ENCODE measurements at regions not wholly inside any gene's neighbourhood (a gene's known extent, or its start where the extent isn't known, plus 50 kb on each side); places are given as distances from the start of the nearest gene placed in this dataset.

- no peak for DNase-seq (ENCODE audit: low read depth in 2 of 2, low spot score in 1 of 2)
These were observed 89.5 kb downstream of the ZC3H11B start for GRCh38 chr1:219523411-219523810.

DNA sequence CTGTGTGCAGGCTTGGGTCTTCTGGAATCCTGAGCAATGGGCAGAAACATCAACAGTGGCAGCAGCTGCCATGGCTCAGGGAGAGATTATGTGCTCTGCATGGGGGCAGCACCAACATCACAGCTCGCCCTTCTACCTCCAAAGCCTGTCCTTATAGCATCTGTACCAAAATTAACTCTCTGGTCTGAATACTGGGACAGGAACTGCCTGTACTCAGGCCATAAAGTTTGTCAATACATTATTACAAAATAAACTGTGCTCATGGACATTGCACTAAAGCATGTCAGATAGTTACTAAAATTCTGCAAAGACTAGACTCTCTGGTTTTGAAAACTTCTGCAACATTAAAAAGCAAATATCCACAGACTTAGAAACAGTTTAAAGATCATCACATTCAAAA, 91.6 kb downstream of the ZC3H11B start:
- DNase-seq (ENCODE audit: low read depth in 2 of 2, low spot score in 1 of 2): no peak

DNA sequence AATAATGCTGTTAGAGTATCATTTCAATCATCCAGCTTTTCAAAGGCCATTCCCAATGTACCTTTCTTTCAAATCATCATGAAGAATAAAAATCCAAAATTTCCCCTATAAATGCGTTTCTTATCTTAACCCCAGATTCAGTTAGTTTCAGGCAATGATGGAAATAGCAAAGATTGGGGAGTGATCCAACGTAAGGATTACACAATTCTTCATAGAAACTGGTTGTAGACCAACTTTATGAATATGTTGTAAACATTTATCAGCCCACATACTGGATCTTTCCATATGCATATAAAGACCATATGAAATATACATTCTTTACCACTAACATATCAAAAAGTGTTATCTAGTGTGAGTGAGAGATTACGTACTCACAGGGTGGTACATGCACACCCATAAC, 92.7 kb downstream of the ZC3H11B start:
- no peak for DNase-seq (ENCODE audit: low read depth in 2 of 2, low spot score in 1 of 2)

GRCh38 chr1:219518907-219519248, 94.0 kb downstream of the ZC3H11B start:
- DNase-seq (ENCODE audit: low read depth in 2 of 2, low spot score in 1 of 2): no peak

GRCh38 chr1:219518168-219518906, 94.6 kb downstream of the ZC3H11B start:
- DNase-seq (ENCODE audit: low read depth in 2 of 2, low spot score in 1 of 2): no peak

GRCh38 chr1:219517031-219517430, 95.9 kb downstream of the ZC3H11B start:
- no peak for DNase-seq (ENCODE audit: low read depth in 2 of 2, low spot score in 1 of 2)

DNA sequence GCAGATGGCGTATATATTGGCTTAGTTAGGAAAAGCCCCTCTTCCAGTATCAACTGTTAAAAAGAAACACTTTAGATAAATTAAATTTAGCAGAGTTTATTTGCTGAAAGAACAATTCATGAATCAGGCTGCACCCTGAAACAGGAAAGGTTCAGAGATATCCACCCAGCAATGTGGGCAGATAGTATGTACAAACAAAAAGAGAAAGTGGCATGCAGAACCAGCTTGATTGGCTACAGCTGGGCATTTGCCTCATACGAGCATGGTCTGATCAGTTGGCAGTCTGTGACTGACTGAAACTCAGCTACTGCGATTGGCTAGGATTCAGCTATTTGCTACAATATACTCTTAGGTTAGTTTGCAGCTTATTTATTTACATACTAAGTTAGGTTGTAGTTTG, 98.2 kb downstream of the ZC3H11B start:
- DNase-seq (ENCODE audit: low read depth in 2 of 2, low spot score in 1 of 2): no peak

GRCh38 chr1:219507437-219507836, 105.5 kb downstream of the ZC3H11B start:
- no peak for DNase-seq (ENCODE audit: low read depth in 2 of 2, low spot score in 1 of 2)

DNA sequence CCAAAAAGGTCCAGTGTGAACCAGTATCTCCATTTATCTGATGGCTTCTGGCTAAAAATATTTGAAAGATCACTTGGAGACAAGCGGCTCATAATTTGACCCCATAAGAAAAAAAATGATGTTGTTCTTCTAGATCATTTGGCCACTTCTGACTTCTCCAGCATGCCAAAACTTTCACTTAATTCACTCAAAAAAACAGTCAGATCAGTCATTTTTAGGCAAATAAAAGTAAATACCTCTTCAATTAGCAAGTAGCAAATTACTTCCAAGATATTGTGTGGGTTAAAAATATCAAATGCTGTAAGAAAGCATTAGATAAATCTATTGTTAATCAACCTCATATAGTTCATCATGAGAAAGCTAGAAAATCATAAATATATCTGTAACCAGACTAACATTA, 106.0 kb downstream of the ZC3H11B start:
- no peak for DNase-seq (ENCODE audit: low read depth in 2 of 2, low spot score in 1 of 2)

- DNase-seq (ENCODE audit: low read depth in 2 of 2, low spot score in 1 of 2): no peak
These were observed 106.4 kb downstream of the ZC3H11B start for GRCh38 chr1:219506473-219506899.

DNA sequence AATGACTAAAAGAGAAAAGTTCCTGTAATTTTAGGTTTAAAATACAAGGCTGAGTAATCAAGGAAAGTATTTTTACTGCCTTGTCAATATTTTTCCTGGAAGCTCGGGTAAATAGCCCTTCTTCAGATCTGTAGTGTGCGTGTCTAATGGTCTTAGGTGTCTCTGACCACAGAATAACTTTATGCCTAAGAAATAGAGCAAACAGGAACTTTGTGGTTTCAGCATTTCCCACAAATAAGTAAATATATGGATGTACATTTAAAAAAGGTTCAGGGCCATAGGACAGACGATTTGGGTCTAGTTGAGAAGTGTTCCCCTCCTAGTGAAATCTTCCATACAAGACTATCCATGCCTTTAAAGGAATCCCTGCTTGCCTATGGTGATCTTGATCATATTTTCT, 107.0 kb downstream of the ZC3H11B start:
- DNase-seq (ENCODE audit: low read depth in 2 of 2, low spot score in 1 of 2): no peak

- DNase-seq (ENCODE audit: low read depth in 2 of 2, low spot score in 1 of 2): no peak
These were observed 109.3 kb downstream of the ZC3H11B start for GRCh38 chr1:219503604-219504003.

GRCh38 chr1:219500327-219500897, 112.5 kb downstream of the ZC3H11B start:
- DNase-seq (ENCODE audit: low read depth in 2 of 2, low spot score in 1 of 2): no peak

- no peak for DNase-seq (ENCODE audit: low read depth in 2 of 2, low spot score in 1 of 2)
These were observed 114.2 kb downstream of the ZC3H11B start for GRCh38 chr1:219498666-219499065.

DNA sequence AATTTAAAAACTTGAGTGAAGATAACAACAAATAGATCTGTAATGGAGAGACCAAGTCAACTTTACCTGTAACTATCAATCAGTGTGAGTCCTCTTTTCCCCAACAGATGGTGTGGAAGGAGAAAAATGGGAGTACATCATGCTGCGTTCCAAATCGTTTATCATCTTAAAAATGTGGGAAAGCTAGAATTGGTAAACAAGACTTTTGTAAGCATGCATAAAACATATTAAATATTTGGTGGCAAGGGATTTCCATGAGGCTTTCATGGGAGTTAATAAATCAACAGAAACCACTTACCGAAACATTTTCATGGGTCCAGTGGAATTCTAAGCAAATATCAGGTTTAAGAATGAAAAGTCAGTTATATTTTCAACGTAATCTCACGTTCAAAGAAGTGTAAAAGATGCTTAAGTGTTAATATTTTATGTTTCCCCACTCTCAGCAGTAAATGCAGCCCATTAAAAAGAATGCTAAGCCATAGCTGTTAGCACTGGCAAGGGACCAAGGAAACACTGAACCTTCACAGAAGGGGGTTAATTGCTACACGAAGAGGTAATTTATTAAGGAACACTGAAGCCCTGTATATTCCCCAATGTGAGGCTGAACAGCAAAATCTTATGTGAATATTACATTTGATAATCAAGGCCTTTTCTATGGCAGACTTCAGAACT, 117.0 kb downstream of the ZC3H11B start:
- DNase-seq (ENCODE audit: low read depth in 2 of 2, low spot score in 1 of 2): no peak

- DNase-seq (ENCODE audit: low read depth in 2 of 2, low spot score in 1 of 2): no peak
These were observed 120.2 kb downstream of the ZC3H11B start for GRCh38 chr1:219492717-219493116.

- no peak for DNase-seq (ENCODE audit: low read depth in 2 of 2, low spot score in 1 of 2)
These were observed 122.3 kb downstream of the ZC3H11B start for GRCh38 chr1:219490566-219490965.

- no peak for DNase-seq (ENCODE audit: low read depth in 2 of 2, low spot score in 1 of 2)
These were observed 123.3 kb downstream of the ZC3H11B start for GRCh38 chr1:219489636-219490035.

DNA sequence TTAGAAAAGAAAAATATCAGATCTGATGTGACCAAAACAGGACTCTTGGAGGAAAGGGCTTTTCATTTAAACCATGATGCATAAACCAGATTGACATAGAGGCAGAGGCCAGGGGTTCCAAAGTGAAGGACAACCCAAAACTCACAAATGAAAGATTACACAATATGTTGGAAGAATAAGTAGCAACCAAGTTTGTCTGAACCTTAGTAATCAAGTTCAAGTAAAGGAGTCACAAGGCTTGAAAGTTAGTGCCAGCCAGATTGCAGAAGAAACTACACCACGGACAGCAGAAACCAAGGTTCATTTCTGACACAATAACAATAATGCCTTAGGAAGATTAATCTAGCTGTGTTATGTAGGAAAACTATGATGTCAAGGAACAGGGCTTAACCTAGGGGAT, 124.6 kb downstream of the ZC3H11B start:
- no peak for DNase-seq (ENCODE audit: low read depth in 2 of 2, low spot score in 1 of 2)

DNA sequence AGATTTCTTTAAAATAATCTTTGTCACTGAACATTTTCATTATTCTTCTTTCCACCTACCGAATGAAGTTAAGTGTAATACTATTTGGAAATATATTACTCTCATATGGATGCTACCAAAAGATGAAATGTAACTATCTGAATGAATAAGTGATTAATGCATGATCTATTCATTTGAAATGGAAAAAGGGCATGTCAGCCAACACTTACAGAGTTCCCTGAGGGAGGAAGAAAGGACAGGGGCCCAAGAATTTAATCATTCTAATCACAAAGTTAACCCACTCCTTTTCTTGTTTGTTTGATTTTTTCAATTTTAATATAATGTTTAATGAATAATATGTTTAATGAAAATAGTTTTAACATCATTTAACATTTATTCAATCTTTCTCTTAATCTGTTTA, 129.4 kb downstream of the ZC3H11B start:
- DNase-seq (ENCODE audit: low read depth in 2 of 2, low spot score in 1 of 2): no peak

- DNase-seq (ENCODE audit: low read depth in 2 of 2, low spot score in 1 of 2): no peak
These were observed 132.9 kb downstream of the ZC3H11B start for GRCh38 chr1:219480011-219480410.

DNA sequence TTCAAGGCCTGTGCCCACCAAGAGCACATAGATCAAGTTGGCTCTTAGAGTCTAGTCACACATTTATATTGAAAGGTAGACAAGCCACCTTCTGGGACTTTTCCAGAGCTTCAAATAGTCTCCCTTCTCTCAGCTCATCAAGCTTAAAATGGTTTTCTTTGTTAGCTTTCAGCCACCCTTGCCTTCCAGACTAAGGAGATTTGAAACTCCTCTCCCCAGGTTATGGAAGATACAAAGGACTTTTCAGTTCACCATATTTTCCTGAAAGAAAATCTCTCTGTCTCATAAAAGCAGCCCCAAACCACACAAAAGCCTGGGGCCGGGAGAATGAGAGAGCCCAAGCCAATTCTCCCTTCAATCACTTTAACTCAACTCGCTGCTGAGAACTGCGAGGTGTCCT, 134.1 kb downstream of the ZC3H11B start:
- DNase-seq (ENCODE audit: low read depth in 2 of 2, low spot score in 1 of 2): no peak

GRCh38 chr1:219477861-219478260, 135.0 kb downstream of the ZC3H11B start:
- no peak for DNase-seq (ENCODE audit: low read depth in 2 of 2, low spot score in 1 of 2)
